H9 (cell line): ENCODE measurements at regions not wholly inside any gene's neighbourhood (a gene's known extent, or its start where the extent isn't known, plus 50 kb on each side); places are given as distances from the start of the nearest gene placed in this dataset.

Source experiments
- DNase-seq: peaks from one replicate; pipeline ENCODE4 v3.0.0-alpha.2; 2017
- H2AFZ ChIP-seq: one replicate; pipeline ENCODE4 v1.6.1; 2013; ENCODE audit warnings: mild to moderate bottlenecking, low read length, control low read depth, moderate library complexity
- H2AK5ac ChIP-seq: 2 replicates; pipeline ENCODE4 v1.6.1; 2013; ENCODE audit warnings: low read length, control low read depth, mixed read lengths; ENCODE audit not compliant: insufficient read length
- H2BK120ac ChIP-seq: one replicate; pipeline ENCODE4 v1.6.1; 2013; ENCODE audit warnings: low read depth, mild to moderate bottlenecking, low read length, control low read depth, inconsistent platforms; ENCODE audit not compliant: poor library complexity, severe bottlenecking
- H2BK12ac ChIP-seq: 2 replicates; pipeline ENCODE4 v1.6.1; 2013; ENCODE audit warnings: low read length, control low read depth, mixed read lengths, low read depth; ENCODE audit not compliant: insufficient read length
- H2BK15ac ChIP-seq: 2 replicates; pipeline ENCODE4 v1.6.1; 2013; ENCODE audit warnings: low read depth, low read length, control low read depth
- H2BK20ac ChIP-seq: one replicate; pipeline ENCODE4 v1.6.1; 2013; ENCODE audit warnings: low read depth, mild to moderate bottlenecking, low read length, control low read depth, inconsistent platforms; ENCODE audit not compliant: poor library complexity, severe bottlenecking
- H2BK5ac ChIP-seq: 2 replicates; pipeline ENCODE4 v1.6.1; 2013; ENCODE audit warnings: low read length, control low read depth, mixed read lengths; ENCODE audit not compliant: insufficient read length
- H3K14ac ChIP-seq: 2 replicates; pipeline ENCODE4 v1.6.1; 2013; ENCODE audit warnings: low read length, control low read depth; ENCODE audit not compliant: insufficient read depth
- H3K18ac ChIP-seq: 2 replicates; pipeline ENCODE4 v1.6.1; 2013; ENCODE audit warnings: low read depth, mild to moderate bottlenecking, mixed read lengths, low read length, control low read depth; ENCODE audit not compliant: insufficient read length
- H3K23ac ChIP-seq: 2 replicates; pipeline ENCODE4 v1.6.1; 2013; ENCODE audit warnings: low read length, control low read depth, mixed read lengths, low read depth; ENCODE audit not compliant: insufficient read length
- H3K23me2 ChIP-seq: 2 replicates; pipeline ENCODE4 v1.6.1; 2013; ENCODE audit warnings: low read depth, mild to moderate bottlenecking, mixed read lengths, low read length, control low read depth; ENCODE audit not compliant: insufficient read length, poor library complexity, severe bottlenecking
- H3K27ac ChIP-seq: 2 replicates; pipeline ENCODE4 v1.5.1; 2013; ENCODE audit warnings: low read length, control low read depth, mixed read lengths, low read depth; ENCODE audit not compliant: insufficient read length
- H3K27me3 ChIP-seq: 2 replicates; pipeline ENCODE4 v1.6.1; 2013; ENCODE audit warnings: low read length, control low read depth, inconsistent platforms; ENCODE audit not compliant: insufficient read depth
- H3K4ac ChIP-seq: 2 replicates; pipeline ENCODE4 v1.6.1; 2013; ENCODE audit warnings: low read depth, mild to moderate bottlenecking, control low read depth, inconsistent platforms, low read length, moderate library complexity
- H3K4me1 ChIP-seq: 2 replicates; pipeline ENCODE4 v1.6.1; 2013; ENCODE audit warnings: low read length, control low read depth, inconsistent platforms; ENCODE audit not compliant: insufficient read depth
- H3K4me2 ChIP-seq: 2 replicates; pipeline ENCODE4 v1.6.1; 2013; ENCODE audit warnings: low read length, control low read depth, mixed read lengths; ENCODE audit not compliant: insufficient read length, insufficient read depth
- H3K56ac ChIP-seq: 2 replicates; pipeline ENCODE4 v1.6.1; 2013; ENCODE audit warnings: low read depth, mild to moderate bottlenecking, mixed read lengths, low read length, control low read depth; ENCODE audit not compliant: insufficient read length
- H3K79me1 ChIP-seq: 2 replicates; pipeline ENCODE4 v1.6.1; 2013; ENCODE audit warnings: low read depth, mild to moderate bottlenecking, moderate library complexity, low read length, control low read depth, inconsistent platforms; ENCODE audit not compliant: insufficient read depth, poor library complexity, severe bottlenecking
- H3K79me2 ChIP-seq: 2 replicates; pipeline ENCODE4 v1.6.1; 2013; ENCODE audit warnings: low read length, control low read depth, inconsistent platforms; ENCODE audit not compliant: insufficient read depth
- H3K9ac ChIP-seq: 2 replicates; pipeline ENCODE4 v1.6.1; 2013; ENCODE audit warnings: low read length, control low read depth, mixed read lengths; ENCODE audit not compliant: insufficient read length; ENCODE audit errors: extremely low read depth
- H3K9me3 ChIP-seq: one replicate; pipeline ENCODE4 v1.6.1; 2013; ENCODE audit warnings: low read depth, low read length, inconsistent platforms; ENCODE audit not compliant: control insufficient read depth
- H3T11ph ChIP-seq: one replicate; pipeline ENCODE4 v1.6.1; 2013; ENCODE audit warnings: mild to moderate bottlenecking, low read length, control low read depth, inconsistent platforms
- H4K20me1 ChIP-seq: one replicate; pipeline ENCODE4 v1.6.1; 2013; ENCODE audit not compliant: control insufficient read depth, insufficient read length, insufficient read depth
- H4K5ac ChIP-seq: 2 replicates; pipeline ENCODE4 v1.6.1; 2013; ENCODE audit warnings: low read depth, mild to moderate bottlenecking, mixed read lengths, low read length, control low read depth; ENCODE audit not compliant: insufficient read length
- H4K8ac ChIP-seq: replicated peaks from 2 replicates; pipeline ENCODE4 v1.6.1; 2013; ENCODE audit warnings: low read length, control low read depth, mixed read lengths, low read depth; ENCODE audit not compliant: insufficient read length
- H4K91ac ChIP-seq: 2 replicates; pipeline ENCODE4 v1.6.1; 2013; ENCODE audit warnings: low read depth, mild to moderate bottlenecking, moderate library complexity, mixed read lengths, low read length, control low read depth; ENCODE audit not compliant: insufficient read length
- H3K27ac Mint-ChIP-seq, 3 experiments: 2 replicates in 2 of 3; 3 replicates in 1 of 3; pipeline ENCODE4 v1.8.0; 2020 to 2021; ENCODE audit warnings: mixed read lengths in 3 of 3, mild to moderate bottlenecking in 1 of 3, moderate library complexity in 1 of 3
- H3K27me3 Mint-ChIP-seq: 2 replicates; pipeline ENCODE4 v1.8.0; 2021; ENCODE audit warnings: low read depth, mild to moderate bottlenecking, moderate library complexity, mixed read lengths
- H3K36me3 Mint-ChIP-seq, 3 experiments: 2 replicates in 2 of 3; 3 replicates in 1 of 3; pipeline ENCODE4 v1.8.0; 2020 to 2021; ENCODE audit warnings: low read depth in 3 of 3, mixed read lengths in 3 of 3; ENCODE audit not compliant: insufficient read depth in 1 of 3
- H3K4me1 Mint-ChIP-seq, 2 experiments: 2 replicates each; pipeline ENCODE4 v1.8.0; 2020; ENCODE audit warnings: mixed read lengths in 2 of 2
- H3K4me3 Mint-ChIP-seq, 2 experiments: 2 replicates in 1 of 2; 3 replicates in 1 of 2; pipeline ENCODE4 v1.8.0; 2020 to 2021; ENCODE audit warnings: mild to moderate bottlenecking in 2 of 2, mixed read lengths in 2 of 2, moderate library complexity in 1 of 2
- H3K9me3 Mint-ChIP-seq, 2 experiments: 2 replicates in 1 of 2; 3 replicates in 1 of 2; pipeline ENCODE4 v1.8.0; 2020; ENCODE audit warnings: mild to moderate bottlenecking in 2 of 2, mixed read lengths in 2 of 2, moderate library complexity in 1 of 2
- WGBS: extraction: QIAGEN DNeasy Blood & Tissue Kit; methylation state at CpG from one replicate; pipeline ENCODE4 v1.1.7; 2013; ENCODE audit warnings: missing lambda C conversion rate, low lambda C conversion rate, mixed read lengths; ENCODE audit not compliant: insufficient read length; ENCODE audit errors: extremely low coverage; 5-methylcytosine and 5-hydroxymethylcytosine counted together
- TF ChIP-seq, protein P1 (sequence below): fragments of 200-600 bp; sonication (generic); conservative IDR thresholded peaks from 3 replicates; pipeline ENCODE4 v1.8.0; 2021; ENCODE audit warnings: antibody characterized with exemption, mild to moderate bottlenecking

- no peak overlapping the region for H2BK20ac ChIP-seq
- H4K91ac ChIP-seq, result no peak overlapping the region
- no peak overlapping the region for H3K27ac ChIP-seq
- H3K23ac ChIP-seq, result no peak overlapping the region
- Mint-ChIP-seq H3K4me1 (no peaks in the 10 kb centered on the region), H3K36me3 (peaks cover 2 to 10% (median 4%) of the 10 kb centered on the region in 3 experiments; a peak in 4 of 7 replicates), H3K27me3 (no peaks in the 10 kb centered on the region), H3K4me3 (no peak overlapping the region), H3K9me3 (peaks cover 10 to 14% of the 10 kb centered on the region in 2 experiments), H3K27ac (no peak overlapping the region)
- H3K4ac ChIP-seq, result no peak overlapping the region
- H3K4me1 ChIP-seq, result no peaks in the 10 kb centered on the region
- no peak overlapping the region for H3K14ac ChIP-seq
- no peaks in the 10 kb centered on the region for H3K27me3 ChIP-seq
- H3T11ph ChIP-seq, result no peak overlapping the region
- H2BK12ac ChIP-seq, result no peak overlapping the region
- H2BK5ac ChIP-seq, result no peak overlapping the region
- no peaks in the 10 kb centered on the region for H3K23me2 ChIP-seq
- no peak overlapping the region for H2AFZ ChIP-seq
- WGBS, result no CpG with 5 or more reads among the region's 3 CpGs
- H3K18ac ChIP-seq, result no peak overlapping the region
- H3K9me3 ChIP-seq, result no peaks in the 10 kb centered on the region
- H3K9ac ChIP-seq, result no peak overlapping the region
- H3K4me2 ChIP-seq, result no peak overlapping the region
- H4K5ac ChIP-seq, result no peak overlapping the region
- TF ChIP-seq, protein P1, sequence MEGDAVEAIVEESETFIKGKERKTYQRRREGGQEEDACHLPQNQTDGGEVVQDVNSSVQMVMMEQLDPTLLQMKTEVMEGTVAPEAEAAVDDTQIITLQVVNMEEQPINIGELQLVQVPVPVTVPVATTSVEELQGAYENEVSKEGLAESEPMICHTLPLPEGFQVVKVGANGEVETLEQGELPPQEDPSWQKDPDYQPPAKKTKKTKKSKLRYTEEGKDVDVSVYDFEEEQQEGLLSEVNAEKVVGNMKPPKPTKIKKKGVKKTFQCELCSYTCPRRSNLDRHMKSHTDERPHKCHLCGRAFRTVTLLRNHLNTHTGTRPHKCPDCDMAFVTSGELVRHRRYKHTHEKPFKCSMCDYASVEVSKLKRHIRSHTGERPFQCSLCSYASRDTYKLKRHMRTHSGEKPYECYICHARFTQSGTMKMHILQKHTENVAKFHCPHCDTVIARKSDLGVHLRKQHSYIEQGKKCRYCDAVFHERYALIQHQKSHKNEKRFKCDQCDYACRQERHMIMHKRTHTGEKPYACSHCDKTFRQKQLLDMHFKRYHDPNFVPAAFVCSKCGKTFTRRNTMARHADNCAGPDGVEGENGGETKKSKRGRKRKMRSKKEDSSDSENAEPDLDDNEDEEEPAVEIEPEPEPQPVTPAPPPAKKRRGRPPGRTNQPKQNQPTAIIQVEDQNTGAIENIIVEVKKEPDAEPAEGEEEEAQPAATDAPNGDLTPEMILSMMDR, result no peak
- H2BK120ac ChIP-seq, result no peak overlapping the region
- no peak overlapping the region for H3K56ac ChIP-seq
- no peak overlapping the region for H2BK15ac ChIP-seq
- no peaks in the 10 kb centered on the region for H4K20me1 ChIP-seq
- H4K8ac ChIP-seq, result no peak overlapping the region
- DNase-seq, result no peak
- H3K79me2 ChIP-seq, result no peaks in the 10 kb centered on the region
- H2AK5ac ChIP-seq, result no peak overlapping the region
- H3K79me1 ChIP-seq, result no peaks in the 10 kb centered on the region
Measured at GRCh38 chr13:31395090-31395489, 195.3 kb downstream of the B3GLCT start.
